SU-DHL-6 (cell line): ENCODE measurements at regions not wholly inside any gene's neighbourhood (a gene's known extent, or its start where the extent isn't known, plus 50 kb on each side); places are given as distances from the start of the nearest gene placed in this dataset.

Experiments used
- EZH2phosphoT487 ChIP-seq: fragments of 200-600 bp; sonication (generic), shearing (Covaris generic); conservative IDR thresholded peaks from 2 replicates; pipeline ENCODE4 v1.6.1; 2018; ENCODE audit warnings: mild to moderate bottlenecking, antibody characterized with exemption, low read length, moderate library complexity, mixed read lengths
- TF ChIP-seq, protein P1 (sequence below): fragments of 200-600 bp; sonication (generic); IDR thresholded peaks from one replicate; pipeline ENCODE4 v1.5.1; 2017; ENCODE audit warnings: antibody characterized with exemption, mild to moderate bottlenecking, low read length, moderate library complexity; ENCODE audit not compliant: insufficient read depth, poor library complexity, severe bottlenecking

DNA sequence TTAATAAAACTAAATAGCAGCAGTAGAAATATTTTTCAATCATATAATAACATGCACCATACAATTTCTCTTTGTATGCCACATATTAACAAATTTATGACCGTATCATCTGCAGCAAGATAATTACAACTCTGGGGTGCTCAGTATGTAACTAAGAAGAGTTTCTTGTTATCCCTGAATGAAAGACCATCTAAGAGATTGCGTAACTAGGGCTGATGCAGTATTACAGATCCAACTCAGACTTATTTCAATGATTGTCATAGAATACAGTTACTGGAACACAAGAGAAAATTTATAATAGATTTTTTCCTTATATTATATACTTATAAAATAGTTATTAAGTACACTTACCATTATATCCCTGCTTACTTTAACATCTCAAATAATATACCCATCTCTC, 305.1 kb downstream of the SLITRK1 start:
- TF ChIP-seq, protein P1, sequence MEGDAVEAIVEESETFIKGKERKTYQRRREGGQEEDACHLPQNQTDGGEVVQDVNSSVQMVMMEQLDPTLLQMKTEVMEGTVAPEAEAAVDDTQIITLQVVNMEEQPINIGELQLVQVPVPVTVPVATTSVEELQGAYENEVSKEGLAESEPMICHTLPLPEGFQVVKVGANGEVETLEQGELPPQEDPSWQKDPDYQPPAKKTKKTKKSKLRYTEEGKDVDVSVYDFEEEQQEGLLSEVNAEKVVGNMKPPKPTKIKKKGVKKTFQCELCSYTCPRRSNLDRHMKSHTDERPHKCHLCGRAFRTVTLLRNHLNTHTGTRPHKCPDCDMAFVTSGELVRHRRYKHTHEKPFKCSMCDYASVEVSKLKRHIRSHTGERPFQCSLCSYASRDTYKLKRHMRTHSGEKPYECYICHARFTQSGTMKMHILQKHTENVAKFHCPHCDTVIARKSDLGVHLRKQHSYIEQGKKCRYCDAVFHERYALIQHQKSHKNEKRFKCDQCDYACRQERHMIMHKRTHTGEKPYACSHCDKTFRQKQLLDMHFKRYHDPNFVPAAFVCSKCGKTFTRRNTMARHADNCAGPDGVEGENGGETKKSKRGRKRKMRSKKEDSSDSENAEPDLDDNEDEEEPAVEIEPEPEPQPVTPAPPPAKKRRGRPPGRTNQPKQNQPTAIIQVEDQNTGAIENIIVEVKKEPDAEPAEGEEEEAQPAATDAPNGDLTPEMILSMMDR: no peak
- TF ChIP-seq EZH2phosphoT487: no peak
